ENCODE measurements at regions not wholly inside any gene's neighbourhood (a gene's known extent, or its start where the extent isn't known, plus 50 kb on each side); places are given as distances from the start of the nearest gene placed in this dataset.

- DNase-seq (ENCODE audit: low read depth) = no peak
Observed at GRCh38 chr2:193566886-193567285, 1372.2 kb upstream of the TMEFF2 start.

DNA sequence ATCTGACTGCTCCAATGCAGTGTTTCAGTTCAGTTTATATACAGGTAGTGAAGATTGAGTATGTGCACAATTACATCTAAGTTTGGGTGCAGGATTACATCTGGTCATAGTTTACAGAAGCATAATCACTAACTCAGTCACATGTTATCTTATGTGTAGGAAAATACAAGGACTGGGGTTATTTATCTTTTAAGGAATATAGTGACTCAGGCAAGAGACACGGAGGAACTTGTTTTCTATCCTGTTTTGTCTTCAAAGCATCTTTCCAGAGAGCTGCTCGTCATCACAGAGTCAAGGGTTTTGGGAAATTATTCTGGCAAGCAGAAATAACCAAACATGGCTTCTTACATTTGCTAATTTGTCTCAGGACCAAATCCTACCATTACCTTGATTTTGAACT is 1371.5 kb upstream of the TMEFF2 start:
- DNase-seq (ENCODE audit: low read depth) = no peak

- no peak for DNase-seq (ENCODE audit: low read depth)
Observed at GRCh38 chr2:193562031-193562430, 1367.3 kb upstream of the TMEFF2 start.

GRCh38 chr2:193561054-193561453 is 1366.3 kb upstream of the TMEFF2 start:
- no peak for DNase-seq (ENCODE audit: low read depth)

DNA sequence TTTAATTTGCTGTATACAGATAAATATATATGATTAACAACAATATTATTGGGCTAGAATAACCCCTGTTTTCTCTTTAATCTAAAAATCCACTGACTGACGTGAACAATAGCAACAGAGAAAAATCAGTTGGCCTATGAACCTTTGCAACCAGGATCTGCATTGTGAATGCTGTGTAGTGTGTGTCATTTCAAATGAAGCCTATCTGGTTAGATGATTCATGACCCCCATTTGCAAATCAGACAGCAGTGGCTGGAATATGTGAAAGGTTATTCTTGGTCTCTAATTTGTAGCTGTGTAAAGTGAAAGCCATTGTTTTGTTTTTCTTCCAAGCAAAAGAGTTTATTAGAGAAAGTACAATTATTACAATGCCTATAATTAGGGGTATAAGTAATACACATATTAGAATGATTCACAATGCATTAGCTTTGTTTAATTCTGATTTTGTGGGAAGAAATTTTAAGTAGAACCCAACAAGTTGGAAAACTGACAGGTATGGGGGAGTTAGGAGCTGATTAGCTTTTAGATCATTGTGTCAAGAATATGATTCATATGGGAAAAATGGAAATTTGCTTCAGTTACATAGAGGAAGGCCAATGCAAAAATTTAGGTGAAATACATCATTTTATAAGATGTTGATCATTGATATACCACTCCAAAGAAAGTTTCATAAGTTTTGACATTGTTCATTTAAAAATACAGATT is 1362.2 kb upstream of the TMEFF2 start:
- DNase-seq (ENCODE audit: low read depth) = peak; percentile 76

- DNase-seq (ENCODE audit: low read depth) = no peak
Observed at GRCh38 chr2:193549661-193550060, 1354.9 kb upstream of the TMEFF2 start.

- DNase-seq (ENCODE audit: low read depth) = no peak
Observed at GRCh38 chr2:193542762-193543161, 1348.0 kb upstream of the TMEFF2 start.

DNA sequence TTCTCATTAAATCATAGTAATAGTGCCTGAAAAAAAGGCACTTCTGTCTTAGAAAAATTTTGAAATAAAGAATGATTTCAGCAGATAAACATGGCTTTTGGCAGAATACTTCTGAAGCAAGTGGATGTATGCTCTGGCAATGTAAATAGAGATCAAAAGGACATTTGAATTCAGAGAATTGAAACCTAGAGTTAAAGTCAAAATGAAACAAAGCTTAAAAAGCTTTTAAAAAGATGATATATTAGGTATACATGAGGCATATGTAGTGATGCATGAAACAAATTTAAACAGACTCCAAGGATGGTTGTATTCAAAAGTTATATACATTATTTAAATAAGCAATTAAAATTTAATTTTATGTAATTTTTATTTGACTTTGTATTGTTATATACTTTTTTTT is 1344.5 kb upstream of the TMEFF2 start:
- no peak for DNase-seq (ENCODE audit: low read depth)

- DNase-seq (ENCODE audit: low read depth) = no peak
Observed at GRCh38 chr2:193538061-193538460, 1343.3 kb upstream of the TMEFF2 start.

- DNase-seq (ENCODE audit: low read depth) = no peak
Observed at GRCh38 chr2:193537531-193537930, 1342.8 kb upstream of the TMEFF2 start.

DNA sequence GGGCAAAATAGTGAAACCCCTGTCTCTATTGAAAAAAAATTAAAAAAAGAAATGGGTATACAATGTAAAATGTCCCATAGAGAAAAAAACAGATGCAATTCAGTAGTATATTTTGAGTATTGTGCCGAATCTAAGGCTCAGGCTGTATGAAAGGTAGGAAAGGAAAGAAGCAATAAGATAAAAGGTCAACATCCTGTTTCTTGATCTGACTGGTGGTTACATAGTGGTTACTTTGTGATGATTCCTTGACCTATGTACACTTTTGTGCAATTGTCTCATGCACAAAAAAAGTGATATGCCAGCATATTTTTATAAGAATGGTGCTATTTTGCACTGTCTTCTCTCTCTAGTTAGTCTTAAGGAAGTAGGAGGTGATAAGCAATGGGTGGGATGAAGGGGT is 1333.7 kb upstream of the TMEFF2 start:
- no peak for DNase-seq (ENCODE audit: low read depth)

GRCh38 chr2:193527146-193527545 is 1332.4 kb upstream of the TMEFF2 start:
- peak; percentile 46 for DNase-seq (ENCODE audit: low read depth)

GRCh38 chr2:193523662-193524061 is 1328.9 kb upstream of the TMEFF2 start:
- DNase-seq (ENCODE audit: low read depth) = no peak

DNA sequence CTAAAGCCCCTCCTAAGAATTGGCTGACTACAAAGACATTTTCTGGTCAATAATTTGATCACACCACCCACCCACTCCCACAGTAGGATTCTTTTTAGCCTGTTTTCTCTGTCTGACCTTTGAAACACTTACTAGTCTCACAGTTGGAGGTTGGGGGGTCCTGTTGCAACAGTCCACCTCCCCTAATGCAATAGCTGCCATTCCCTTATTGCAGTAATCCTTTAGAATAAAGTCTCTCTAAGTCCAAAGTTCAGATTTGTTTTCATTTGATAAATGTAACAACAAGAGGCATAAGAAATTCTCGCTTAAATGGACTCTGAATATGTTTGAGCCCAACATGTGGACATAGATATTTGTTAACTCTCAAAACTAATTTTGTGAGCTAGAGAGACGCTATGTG is 1326.8 kb upstream of the TMEFF2 start:
- DNase-seq (ENCODE audit: low read depth) = no peak

DNA sequence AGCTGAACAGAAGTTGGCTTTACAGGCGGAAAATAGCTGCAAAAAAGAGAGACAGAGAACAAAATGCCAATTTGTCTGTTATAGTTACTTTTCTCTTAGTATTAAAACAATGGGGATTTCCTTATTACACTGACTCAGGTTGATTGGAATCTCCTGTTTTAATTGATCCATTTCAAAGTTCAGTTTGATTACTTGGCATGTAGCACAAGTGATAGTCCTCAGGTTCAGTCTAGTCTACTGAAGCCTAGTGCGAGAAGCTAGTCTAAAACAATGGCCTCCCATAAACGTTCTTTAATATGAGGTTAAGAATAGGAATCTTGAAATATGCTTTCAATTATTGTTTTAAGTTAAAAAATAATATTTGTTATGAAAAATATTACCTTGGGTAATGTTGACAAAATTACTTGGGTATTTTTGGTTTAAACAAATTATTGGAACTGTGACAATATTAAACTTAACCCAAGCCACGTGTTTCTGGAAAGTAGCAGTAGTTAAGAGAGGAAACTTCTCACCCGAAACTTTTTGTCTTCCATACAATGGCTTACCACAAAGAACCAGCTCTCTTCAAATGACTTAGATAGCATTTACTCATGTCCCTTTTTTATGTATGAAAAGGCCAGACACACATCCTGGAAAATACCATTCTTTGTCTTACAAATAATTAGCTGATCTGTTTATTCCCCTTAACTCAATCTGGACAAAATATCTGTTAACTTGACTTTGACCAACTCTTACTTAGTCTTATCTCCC is 1326.2 kb upstream of the TMEFF2 start:
- no peak for DNase-seq (ENCODE audit: low read depth)

DNA sequence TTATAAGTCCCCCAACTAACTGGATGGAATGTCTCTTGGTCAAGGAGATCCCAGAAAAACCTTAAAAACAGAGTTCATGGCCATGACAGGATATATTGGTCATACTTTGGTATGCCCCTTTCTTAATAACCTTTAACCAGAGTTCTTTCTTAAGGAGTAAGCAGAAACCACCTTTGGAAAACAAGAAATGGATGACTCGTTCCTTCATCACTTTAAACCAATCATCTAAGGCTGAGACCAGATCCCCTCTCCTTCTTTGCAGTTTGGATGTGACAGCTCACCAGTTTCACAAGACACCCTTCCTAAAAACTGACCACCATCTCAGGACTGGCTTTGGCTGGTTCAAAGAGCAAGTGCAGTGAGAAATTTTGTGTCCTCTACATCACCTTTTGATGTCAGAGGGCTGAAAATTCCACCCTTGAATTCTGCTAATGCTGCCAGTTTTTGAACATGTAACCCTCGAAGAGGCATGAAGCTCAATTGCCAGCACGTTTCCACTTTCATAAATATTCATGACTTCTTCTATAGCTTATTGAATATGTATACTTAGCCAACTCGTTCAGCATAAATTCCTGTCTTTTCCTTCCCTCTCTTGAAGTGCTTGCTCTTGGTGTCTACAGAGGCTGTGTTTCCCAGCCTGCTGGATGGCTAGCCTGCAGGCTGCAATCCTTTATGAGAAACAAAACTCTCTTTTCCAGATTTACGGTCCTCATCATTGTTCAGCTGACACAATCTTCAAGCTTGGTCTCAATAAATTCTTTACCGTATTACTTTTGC is 1323.5 kb upstream of the TMEFF2 start:
- peak; percentile 96 for DNase-seq (ENCODE audit: low read depth)

DNA sequence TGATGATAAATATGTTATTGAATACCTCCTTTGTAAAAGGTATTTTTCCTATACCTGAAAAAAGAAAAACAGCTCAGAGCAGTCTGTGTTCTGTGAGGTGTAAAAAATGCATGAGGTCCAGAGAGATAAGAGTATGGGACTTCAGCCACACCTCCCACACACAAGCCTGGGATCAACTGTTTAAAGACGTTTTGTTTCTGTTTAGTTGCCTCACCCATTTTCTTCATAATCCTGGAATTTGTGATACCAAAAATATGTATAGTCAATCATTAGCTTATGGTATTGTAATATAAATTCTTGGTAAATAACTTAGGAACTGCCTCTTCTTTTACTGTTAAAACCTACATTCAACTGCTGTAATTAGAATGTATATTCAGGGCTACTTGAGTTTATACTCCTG is 1322.9 kb upstream of the TMEFF2 start:
- no peak for DNase-seq (ENCODE audit: low read depth)

DNA sequence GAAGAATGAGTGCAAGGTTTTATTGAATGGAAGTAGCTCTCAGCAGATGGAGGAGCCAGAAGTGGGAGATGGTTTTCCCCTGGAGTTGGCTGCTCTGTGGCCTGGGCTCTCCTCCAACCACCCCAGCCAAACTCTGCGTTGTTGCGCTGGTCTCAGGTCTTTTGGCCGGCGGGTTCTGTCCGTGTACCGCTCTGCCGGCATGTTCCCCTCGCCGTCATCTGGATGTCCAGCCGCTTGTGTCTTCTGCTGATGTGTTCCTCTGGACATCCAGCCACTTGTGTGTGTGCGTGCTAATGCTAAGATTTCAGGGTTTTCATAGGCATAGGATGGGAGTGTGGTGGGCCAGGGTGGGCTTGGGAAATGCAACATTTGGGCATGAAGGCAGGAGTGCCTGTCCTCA is 1311.3 kb upstream of the TMEFF2 start:
- no peak for DNase-seq (ENCODE audit: low read depth)

- no peak for DNase-seq (ENCODE audit: low read depth)
Observed at GRCh38 chr2:193505620-193506019, 1310.9 kb upstream of the TMEFF2 start.

DNA sequence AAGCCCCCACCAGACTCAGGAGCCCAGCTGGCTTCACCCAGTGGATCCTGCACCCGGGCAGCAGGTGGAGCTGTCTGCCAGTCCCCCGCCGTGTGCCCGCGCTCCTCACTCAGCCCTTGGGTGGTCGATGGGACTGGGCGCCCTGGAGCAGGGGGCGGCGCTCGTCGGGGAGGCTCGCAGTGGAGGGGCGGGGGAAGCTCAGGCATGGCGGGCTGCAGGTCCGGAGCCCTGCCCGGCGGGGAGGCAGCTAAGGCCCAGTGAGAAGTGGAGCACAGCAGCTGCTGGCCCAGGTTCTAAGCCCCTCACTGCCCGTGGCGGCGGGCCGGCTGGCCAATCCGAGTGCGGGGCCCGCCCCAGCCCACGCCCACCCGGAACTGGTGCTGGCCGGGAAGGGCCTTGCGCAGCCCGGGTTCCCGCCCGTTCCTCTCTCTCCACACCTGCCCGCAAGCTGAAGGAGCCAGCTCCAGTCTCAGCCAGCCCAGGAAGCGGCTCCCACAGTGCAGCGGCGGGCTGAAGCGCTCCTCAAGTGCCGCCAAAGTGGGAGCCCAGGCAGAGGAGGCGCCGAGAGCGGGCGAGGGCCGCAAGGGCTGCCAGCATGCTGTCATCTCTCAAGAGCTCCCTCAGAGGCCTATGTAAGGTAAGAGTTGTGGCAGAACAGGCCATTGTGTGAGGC is 1307.8 kb upstream of the TMEFF2 start:
- DNase-seq (ENCODE audit: low read depth) = no peak

DNA sequence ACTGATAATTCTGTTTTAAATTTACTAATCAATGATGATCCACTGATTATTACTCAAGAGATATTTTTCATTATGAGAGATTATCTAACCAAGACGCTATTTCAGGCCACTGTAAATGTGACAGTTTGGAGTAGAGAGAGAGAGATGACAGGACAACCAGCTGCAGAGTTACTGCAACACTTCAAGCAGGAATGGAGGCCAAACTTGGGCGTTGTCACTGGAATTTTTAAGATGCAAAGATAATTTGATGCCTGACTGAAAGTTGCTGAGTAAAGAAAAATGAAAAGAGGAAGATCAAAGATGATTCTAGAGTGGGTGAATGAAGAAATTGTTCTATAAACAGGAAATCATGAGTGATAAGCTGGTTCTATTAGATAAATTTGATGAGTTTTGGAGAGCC is 1302.1 kb upstream of the TMEFF2 start:
- DNase-seq (ENCODE audit: low read depth) = no peak

- DNase-seq (ENCODE audit: low read depth) = no peak
Observed at GRCh38 chr2:193482557-193482956, 1287.8 kb upstream of the TMEFF2 start.
